Right lobe of liver (tissue), 4 donors: ENCODE measurements at regions not wholly inside any gene's neighbourhood (a gene's known extent, or its start where the extent isn't known, plus 50 kb on each side); places are given as distances from the start of the nearest gene placed in this dataset.

ENCODE experiments used
- CTCF ChIP-seq, 4 donors: fragments of 200-600 bp in 3 of 4; fragments of 450-650 bp in 1 of 4; IDR thresholded peaks; one replicate each; pipeline versions ENCODE4 v1.5.1 to v1.8.0; 2016 to 2022; ENCODE audit warnings: antibody characterized with exemption in 4 of 4, mild to moderate bottlenecking in 2 of 4
- POLR2A ChIP-seq: fragments of 450-650 bp; IDR thresholded peaks from one replicate; pipeline ENCODE4 v1.6.1; 2017; ENCODE audit warnings: antibody characterized with exemption, mild to moderate bottlenecking
- donor health status: DM: no; HTN: no; CAD: no.
- donor health status: DM: no; HTN: no; CAD: no.
- donor health status: DM: no; HTN: yes; CAD: no.

GRCh38 chr3:194971965-194972364 is 286.3 kb downstream of the FAM43A start:
- TF ChIP-seq CTCF (IDR thresholded peaks at IDR 0.05) (no peak), POLR2A (no peak)
